ENCODE measurements at regions not wholly inside any gene's neighbourhood (a gene's known extent, or its start where the extent isn't known, plus 50 kb on each side); places are given as distances from the start of the nearest gene placed in this dataset.

GRCh38 chr6:115323001-115323400, 737.7 kb downstream of the FRK start:
- TF ChIP-seq, protein P1, sequence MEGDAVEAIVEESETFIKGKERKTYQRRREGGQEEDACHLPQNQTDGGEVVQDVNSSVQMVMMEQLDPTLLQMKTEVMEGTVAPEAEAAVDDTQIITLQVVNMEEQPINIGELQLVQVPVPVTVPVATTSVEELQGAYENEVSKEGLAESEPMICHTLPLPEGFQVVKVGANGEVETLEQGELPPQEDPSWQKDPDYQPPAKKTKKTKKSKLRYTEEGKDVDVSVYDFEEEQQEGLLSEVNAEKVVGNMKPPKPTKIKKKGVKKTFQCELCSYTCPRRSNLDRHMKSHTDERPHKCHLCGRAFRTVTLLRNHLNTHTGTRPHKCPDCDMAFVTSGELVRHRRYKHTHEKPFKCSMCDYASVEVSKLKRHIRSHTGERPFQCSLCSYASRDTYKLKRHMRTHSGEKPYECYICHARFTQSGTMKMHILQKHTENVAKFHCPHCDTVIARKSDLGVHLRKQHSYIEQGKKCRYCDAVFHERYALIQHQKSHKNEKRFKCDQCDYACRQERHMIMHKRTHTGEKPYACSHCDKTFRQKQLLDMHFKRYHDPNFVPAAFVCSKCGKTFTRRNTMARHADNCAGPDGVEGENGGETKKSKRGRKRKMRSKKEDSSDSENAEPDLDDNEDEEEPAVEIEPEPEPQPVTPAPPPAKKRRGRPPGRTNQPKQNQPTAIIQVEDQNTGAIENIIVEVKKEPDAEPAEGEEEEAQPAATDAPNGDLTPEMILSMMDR (IDR thresholded peaks at IDR 0.05): no peak
- Mint-ChIP-seq H3K4me1 (no peaks in the 10 kb centered on the region), H3K27ac (no peak overlapping the region), H3K27me3 (no peaks in the 10 kb centered on the region), H3K9me3 (no peaks in the 10 kb centered on the region), H3K36me3 (ENCODE audit: low read depth) (no peaks in the 10 kb centered on the region), H3K4me3 (no peak overlapping the region)
- ChIA-PET CTCF (no interaction called here), POLR2A (no interaction called here)
- intact Hi-C loops (cut with micrococcal nuclease): no loop called here
- no peak for ATAC-seq (ENCODE audit: low read depth)
- no peak for DNase-seq

DNA sequence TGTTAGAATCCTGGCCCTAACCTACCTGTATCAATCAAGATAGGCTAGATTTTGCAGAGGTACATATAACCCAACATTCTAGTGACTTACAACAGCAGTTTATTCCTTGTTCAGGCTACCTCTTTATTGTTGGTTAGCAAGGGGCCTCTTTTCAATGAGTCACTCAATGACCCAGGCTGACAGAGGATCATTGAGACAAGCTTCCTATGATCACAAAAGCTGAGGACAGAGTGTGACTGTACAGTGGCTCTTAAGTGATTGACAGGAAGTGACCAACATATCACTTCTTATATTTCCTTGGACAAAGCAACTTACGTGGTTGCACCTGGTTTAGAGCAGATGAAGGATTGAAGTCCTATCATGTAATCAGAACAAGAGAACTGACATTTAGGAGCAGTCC, 740.9 kb downstream of the FRK start:
- DNase-seq: no peak
- ChIA-PET CTCF (no interaction called here), POLR2A (no interaction called here)
- no peak for ATAC-seq (ENCODE audit: low read depth)
- Mint-ChIP-seq H3K4me1 (no peaks in the 10 kb centered on the region), H3K36me3 (ENCODE audit: low read depth) (no peaks in the 10 kb centered on the region), H3K4me3 (no peak overlapping the region), H3K27ac (no peak overlapping the region), H3K27me3 (no peaks in the 10 kb centered on the region), H3K9me3 (no peaks in the 10 kb centered on the region)
- intact Hi-C loops (cut with micrococcal nuclease): no loop called here
- TF ChIP-seq, protein P1 (IDR thresholded peaks at IDR 0.05): no peak

DNA sequence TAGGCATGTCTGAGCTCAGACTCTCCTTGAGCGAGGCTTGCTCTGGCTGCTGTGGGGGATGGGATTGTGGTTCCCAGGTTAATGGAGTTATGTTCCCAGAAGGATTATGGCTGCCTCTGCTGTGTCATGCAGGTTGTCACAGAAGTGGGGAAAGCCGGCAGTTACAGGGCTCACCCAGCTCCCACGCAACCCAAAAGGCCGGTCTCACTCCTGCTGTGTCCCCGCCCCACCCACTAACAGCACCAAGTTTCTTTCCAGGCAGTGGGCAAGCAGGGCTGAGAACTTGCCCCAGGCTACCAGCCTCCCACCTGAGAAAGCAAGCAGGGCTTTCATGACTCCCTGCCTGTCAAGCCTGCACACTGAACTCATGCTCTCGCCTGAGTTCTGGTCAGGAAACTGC, 750.5 kb downstream of the FRK start:
- H3K36me3 Mint-ChIP-seq (ENCODE audit: low read depth): no peaks in the 10 kb centered on the region
- POLR2A ChIA-PET: no interaction called here

DNA sequence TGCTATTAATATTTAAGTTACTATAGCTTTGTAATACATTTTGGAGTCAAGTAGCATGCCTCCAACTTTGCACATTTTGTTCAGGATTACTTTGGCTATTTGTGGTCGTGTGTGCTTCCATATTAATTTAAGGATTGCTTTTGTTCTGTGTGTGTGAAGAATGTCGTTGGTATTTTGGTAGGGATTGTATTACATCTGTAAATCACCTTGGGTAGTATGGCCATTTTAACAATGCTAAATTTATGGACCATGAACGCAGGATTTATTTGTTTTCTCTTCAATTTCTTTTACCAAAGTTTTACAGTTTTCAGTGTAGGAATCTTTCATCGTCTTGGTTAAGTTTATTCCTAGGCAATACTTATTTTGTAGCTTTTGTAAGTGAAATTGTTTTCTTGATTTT, 758.0 kb downstream of the FRK start:
- H3K9me3 Mint-ChIP-seq: peaks cover 3% of the 10 kb centered on the region
- ChIA-PET CTCF (no interaction called here), POLR2A (no interaction called here)
- H3K4me1 Mint-ChIP-seq: no peaks in the 10 kb centered on the region
- H3K4me3 Mint-ChIP-seq: no peak overlapping the region
- no peaks in the 10 kb centered on the region for H3K36me3 Mint-ChIP-seq (ENCODE audit: low read depth)
- ATAC-seq (ENCODE audit: low read depth) (no peak), DNase-seq (no peak)
- TF ChIP-seq, protein P1 (IDR thresholded peaks at IDR 0.05): no peak
- intact Hi-C loops (cut with micrococcal nuclease): no loop called here
- H3K27ac Mint-ChIP-seq: no peak overlapping the region
- H3K27me3 Mint-ChIP-seq: no peaks in the 10 kb centered on the region

More for the DNA sequence above, 750.5 kb downstream of the FRK start:
- TF ChIP-seq, protein P1 (IDR thresholded peaks at IDR 0.05): no peak
- DNase-seq: no peak
- ATAC-seq (ENCODE audit: low read depth): no peak
- no peak overlapping the region for H3K4me3 Mint-ChIP-seq
- peaks cover 17% of the 10 kb centered on the region for H3K9me3 Mint-ChIP-seq
- intact Hi-C loops (cut with micrococcal nuclease): no loop called here
- no peak overlapping the region for H3K27ac Mint-ChIP-seq
- CTCF ChIA-PET: no interaction called here
- no peaks in the 10 kb centered on the region for H3K27me3 Mint-ChIP-seq
- no peaks in the 10 kb centered on the region for H3K4me1 Mint-ChIP-seq

- intact Hi-C loops (cut with micrococcal nuclease): no loop called here
- no peaks in the 10 kb centered on the region for H3K9me3 Mint-ChIP-seq
- no peak for DNase-seq
- TF ChIP-seq, protein P1 (IDR thresholded peaks at IDR 0.05): no peak
- H3K4me1 Mint-ChIP-seq: no peaks in the 10 kb centered on the region
- ChIA-PET CTCF (no interaction called here), POLR2A (no interaction called here)
- no peaks in the 10 kb centered on the region for H3K36me3 Mint-ChIP-seq (ENCODE audit: low read depth)
- no peak overlapping the region for H3K4me3 Mint-ChIP-seq
- H3K27me3 Mint-ChIP-seq: no peaks in the 10 kb centered on the region
- H3K27ac Mint-ChIP-seq: no peak overlapping the region
- no peak for ATAC-seq (ENCODE audit: low read depth)
Measured at GRCh38 chr6:115287467-115287866, 773.2 kb downstream of the FRK start.
